ENCODE measurements at regions not wholly inside any gene's neighbourhood (a gene's known extent, or its start where the extent isn't known, plus 50 kb on each side); places are given as distances from the start of the nearest gene placed in this dataset.
A peak's percentile ranks its signal among the peaks of the same experiment; 100 is the strongest.

DNA sequence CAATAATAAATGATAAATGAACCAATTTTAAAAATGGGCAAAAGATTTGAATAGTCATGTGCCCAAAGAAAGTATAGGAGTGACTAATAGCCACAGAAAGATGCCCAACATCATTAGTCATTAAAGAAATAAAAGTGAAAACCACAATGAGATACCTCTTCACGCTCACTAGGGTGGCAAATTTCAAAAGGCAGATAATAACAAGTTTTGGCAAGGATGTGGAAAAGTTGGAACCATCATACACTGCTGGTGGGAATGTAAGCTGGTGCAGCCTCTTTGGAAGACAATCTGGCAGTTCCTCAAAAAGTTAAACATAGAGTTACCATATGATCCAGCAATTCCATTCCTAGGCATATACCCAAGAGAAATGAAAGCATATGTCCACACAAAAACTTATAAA lies 1819.8 kb downstream of the MAT2B start:
- no peak overlapping the region for H2BK15ac ChIP-seq (ENCODE audit: low read depth, poor library complexity, severe bottlenecking)
- no peak overlapping the region for H3K4me2 ChIP-seq (ENCODE audit: low read length, poor library complexity, severe bottlenecking)
- H3K4ac ChIP-seq (ENCODE audit: low read depth in 1 of 2, low read length in 2 of 2), result no peak overlapping the region
- H4K8ac ChIP-seq (ENCODE audit: low read length), result no peak overlapping the region
- no peak overlapping the region for H3K23ac ChIP-seq (ENCODE audit: low read length in 2 of 2)
- H3K4me3 ChIP-seq (ENCODE audit: insufficient read depth in 1 of 2, low read depth in 1 of 2, low read length in 2 of 2), result no peak overlapping the region
- no peak for DNase-seq
- 30% methylated on average over 1 of the region's 1 CpG for WGBS
- no peak overlapping the region for H2AFZ ChIP-seq (ENCODE audit: low read depth, low read length)
- H3K9ac ChIP-seq (ENCODE audit: low read length), result no peak overlapping the region
- H3K18ac ChIP-seq (ENCODE audit: low read depth in 1 of 2, low read length in 2 of 2), result no peak overlapping the region
- H3K14ac ChIP-seq (ENCODE audit: low read length in 2 of 2), result no peak overlapping the region
- H3K79me1 ChIP-seq (replicated peaks; ENCODE audit: low read length, poor library complexity, severe bottlenecking), result no peaks in the 10 kb centered on the region
- H3K4me1 ChIP-seq (ENCODE audit: control insufficient read depth, insufficient read depth, low read depth, low read length), result no peaks in the 10 kb centered on the region
- H3K9me3 ChIP-seq (ENCODE audit: control insufficient read depth, low read length), result no peaks in the 10 kb centered on the region
- H3K27ac ChIP-seq (ENCODE audit: low read length, poor library complexity, severe bottlenecking), result no peak overlapping the region
- no peak overlapping the region for H2BK12ac ChIP-seq (ENCODE audit: low read length in 2 of 2)
- H2AK5ac ChIP-seq (ENCODE audit: low read length, severe bottlenecking), result no peak overlapping the region
- H3K27me3 ChIP-seq (ENCODE audit: control insufficient read depth in 1 of 2, insufficient read depth in 1 of 2, low read length in 2 of 2), result no peaks in the 10 kb centered on the region
- H4K91ac ChIP-seq (ENCODE audit: low read length), result no peak overlapping the region
- no peak overlapping the region for H2BK120ac ChIP-seq (ENCODE audit: low read depth, low read length)
- no peak overlapping the region for H2BK5ac ChIP-seq (ENCODE audit: low read depth, low read length, poor library complexity, severe bottlenecking)
- H3K36me3 ChIP-seq (ENCODE audit: control insufficient read depth in 1 of 2, insufficient read depth in 2 of 2, low read depth in 1 of 2, low read length in 2 of 2), result no peaks in the 10 kb centered on the region

GRCh38 chr5:165327631-165328030 lies 1822.2 kb downstream of the MAT2B start:
- H2BK120ac ChIP-seq (ENCODE audit: low read depth, low read length), result no peak overlapping the region
- H3K27ac ChIP-seq (ENCODE audit: low read length, poor library complexity, severe bottlenecking), result no peak overlapping the region
- no peak overlapping the region for H3K9ac ChIP-seq (ENCODE audit: low read length)
- no peaks in the 10 kb centered on the region for H3K36me3 ChIP-seq (ENCODE audit: control insufficient read depth in 1 of 2, insufficient read depth in 2 of 2, low read depth in 1 of 2, low read length in 2 of 2)
- DNase-seq, result no peak
- H3K4me2 ChIP-seq (ENCODE audit: low read length, poor library complexity, severe bottlenecking), result no peak overlapping the region
- H3K14ac ChIP-seq (ENCODE audit: low read length in 2 of 2), result no peak overlapping the region
- no peaks in the 10 kb centered on the region for H3K79me1 ChIP-seq (replicated peaks; ENCODE audit: low read length, poor library complexity, severe bottlenecking)
- no peaks in the 10 kb centered on the region for H3K9me3 ChIP-seq (ENCODE audit: control insufficient read depth, low read length)
- no peak overlapping the region for H3K4ac ChIP-seq (ENCODE audit: low read depth in 1 of 2, low read length in 2 of 2)
- no peak overlapping the region for H3K23ac ChIP-seq (ENCODE audit: low read length in 2 of 2)
- H4K8ac ChIP-seq (ENCODE audit: low read length), result no peak overlapping the region
- H2BK15ac ChIP-seq (ENCODE audit: low read depth, poor library complexity, severe bottlenecking), result no peak overlapping the region
- H3K4me1 ChIP-seq (ENCODE audit: control insufficient read depth, insufficient read depth, low read depth, low read length), result no peaks in the 10 kb centered on the region
- no peak overlapping the region for H2BK5ac ChIP-seq (ENCODE audit: low read depth, low read length, poor library complexity, severe bottlenecking)
- H4K91ac ChIP-seq (ENCODE audit: low read length), result no peak overlapping the region
- H3K18ac ChIP-seq (ENCODE audit: low read depth in 1 of 2, low read length in 2 of 2), result no peak overlapping the region
- peak overlapping the region in 1 of 2 experiments; percentile 93 for H2BK12ac ChIP-seq (ENCODE audit: low read length in 2 of 2)
- no peak overlapping the region for H3K4me3 ChIP-seq (ENCODE audit: insufficient read depth in 1 of 2, low read depth in 1 of 2, low read length in 2 of 2)
- H2AK5ac ChIP-seq (ENCODE audit: low read length, severe bottlenecking), result no peak overlapping the region
- WGBS, result 100% methylated on average over 2 of the region's 2 CpGs
- no peaks in the 10 kb centered on the region for H3K27me3 ChIP-seq (ENCODE audit: control insufficient read depth in 1 of 2, insufficient read depth in 1 of 2, low read length in 2 of 2)
- H2AFZ ChIP-seq (ENCODE audit: low read depth, low read length), result no peak overlapping the region

DNA sequence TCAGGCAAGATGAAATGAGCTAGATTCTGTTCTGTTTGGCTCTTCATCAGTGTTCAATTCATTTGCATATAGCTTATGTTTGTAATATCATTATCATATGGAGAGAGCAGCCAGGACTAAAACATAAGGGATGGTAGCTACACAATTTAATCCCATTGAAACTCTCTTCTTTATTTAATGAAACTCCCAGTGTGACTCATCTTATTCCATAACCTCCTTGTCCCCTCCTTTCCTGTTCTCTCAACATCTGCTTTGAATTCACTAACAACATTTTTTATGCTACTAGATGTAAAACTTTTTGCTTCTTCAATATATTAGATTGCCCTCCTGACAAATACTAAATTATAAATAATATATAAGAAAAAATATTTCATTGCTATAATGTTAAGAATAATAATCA lies 1823.4 kb downstream of the MAT2B start:
- Histone ChIP-seq H3K36me3 (ENCODE audit: control insufficient read depth in 1 of 2, insufficient read depth in 2 of 2, low read depth in 1 of 2, low read length in 2 of 2) (no peaks in the 10 kb centered on the region), H2BK12ac (ENCODE audit: low read length in 2 of 2) (no peak overlapping the region), H3K18ac (ENCODE audit: low read depth in 1 of 2, low read length in 2 of 2) (no peak overlapping the region), H2BK120ac (ENCODE audit: low read depth, low read length) (no peak overlapping the region), H3K9me3 (ENCODE audit: control insufficient read depth, low read length) (no peaks in the 10 kb centered on the region), H3K23ac (ENCODE audit: low read length in 2 of 2) (no peak overlapping the region), H3K79me1 (replicated peaks; ENCODE audit: low read length, poor library complexity, severe bottlenecking) (no peaks in the 10 kb centered on the region), H3K27me3 (ENCODE audit: control insufficient read depth in 1 of 2, insufficient read depth in 1 of 2, low read length in 2 of 2) (no peaks in the 10 kb centered on the region), H3K4me1 (ENCODE audit: control insufficient read depth, insufficient read depth, low read depth, low read length) (no peaks in the 10 kb centered on the region), H4K91ac (ENCODE audit: low read length) (no peak overlapping the region), H3K4ac (ENCODE audit: low read depth in 1 of 2, low read length in 2 of 2) (no peak overlapping the region), H2AFZ (ENCODE audit: low read depth, low read length) (no peak overlapping the region), H3K4me3 (ENCODE audit: insufficient read depth in 1 of 2, low read depth in 1 of 2, low read length in 2 of 2) (no peak overlapping the region), H3K27ac (ENCODE audit: low read length, poor library complexity, severe bottlenecking) (no peak overlapping the region), H2AK5ac (ENCODE audit: low read length, severe bottlenecking) (no peak overlapping the region), H4K8ac (ENCODE audit: low read length) (no peak overlapping the region), H3K9ac (ENCODE audit: low read length) (no peak overlapping the region), H2BK5ac (ENCODE audit: low read depth, low read length, poor library complexity, severe bottlenecking) (no peak overlapping the region), H2BK15ac (ENCODE audit: low read depth, poor library complexity, severe bottlenecking) (no peak overlapping the region), H3K14ac (ENCODE audit: low read length in 2 of 2) (no peak overlapping the region), H3K4me2 (ENCODE audit: low read length, poor library complexity, severe bottlenecking) (no peak overlapping the region)
- peak; percentile 35 for DNase-seq

- Histone ChIP-seq H3K23ac (ENCODE audit: low read length in 2 of 2) (no peak overlapping the region), H3K14ac (ENCODE audit: low read length in 2 of 2) (no peak overlapping the region), H3K27ac (ENCODE audit: low read length, poor library complexity, severe bottlenecking) (peak overlapping the region; percentile 74), H3K27me3 (ENCODE audit: control insufficient read depth in 1 of 2, insufficient read depth in 1 of 2, low read length in 2 of 2) (no peaks in the 10 kb centered on the region), H2AFZ (ENCODE audit: low read depth, low read length) (no peak overlapping the region), H3K4me2 (ENCODE audit: low read length, poor library complexity, severe bottlenecking) (no peak overlapping the region), H3K9ac (ENCODE audit: low read length) (no peak overlapping the region), H3K9me3 (ENCODE audit: control insufficient read depth, low read length) (no peaks in the 10 kb centered on the region), H3K4ac (ENCODE audit: low read depth in 1 of 2, low read length in 2 of 2) (no peak overlapping the region), H2BK12ac (ENCODE audit: low read length in 2 of 2) (no peak overlapping the region), H3K79me1 (replicated peaks; ENCODE audit: low read length, poor library complexity, severe bottlenecking) (no peaks in the 10 kb centered on the region), H2AK5ac (ENCODE audit: low read length, severe bottlenecking) (no peak overlapping the region), H2BK15ac (ENCODE audit: low read depth, poor library complexity, severe bottlenecking) (no peak overlapping the region), H3K36me3 (ENCODE audit: control insufficient read depth in 1 of 2, insufficient read depth in 2 of 2, low read depth in 1 of 2, low read length in 2 of 2) (no peaks in the 10 kb centered on the region), H3K4me1 (ENCODE audit: control insufficient read depth, insufficient read depth, low read depth, low read length) (no peaks in the 10 kb centered on the region), H2BK5ac (ENCODE audit: low read depth, low read length, poor library complexity, severe bottlenecking) (no peak overlapping the region), H4K91ac (ENCODE audit: low read length) (no peak overlapping the region), H2BK120ac (ENCODE audit: low read depth, low read length) (no peak overlapping the region), H3K4me3 (ENCODE audit: insufficient read depth in 1 of 2, low read depth in 1 of 2, low read length in 2 of 2) (no peak overlapping the region), H3K18ac (ENCODE audit: low read depth in 1 of 2, low read length in 2 of 2) (no peak overlapping the region), H4K8ac (ENCODE audit: low read length) (no peak overlapping the region)
- peak; percentile 34 for DNase-seq
- 87% methylated on average over 3 of the region's 3 CpGs for WGBS
Observed at GRCh38 chr5:165333623-165334022, 1828.2 kb downstream of the MAT2B start.
